IMR-90 (cell line): ENCODE measurements at regions not wholly inside any gene's neighbourhood (a gene's known extent, or its start where the extent isn't known, plus 50 kb on each side); places are given as distances from the start of the nearest gene placed in this dataset.

Experiments used
- ATAC-seq: fragments of 200-7000 bp; cut with Tn5 transposase; 2 replicates; pipeline ENCODE4 v1.9.1; 2020; ENCODE audit warnings: low read depth, mild to moderate bottlenecking, moderate library complexity
- BruUV-seq: library from RNA; stranded (reverse); fragments of 400-500 nt; replicated peaks from 2 replicates; lab custom pipeline; 2021; lab: Mats Ljungman, UMichigan
- CTCF ChIA-PET: fragments of 300-600 bp; formaldehyde crosslinking; extraction: SDS; loops from one replicate; lab custom pipeline; 2021; ENCODE audit warnings: antibody characterized with exemption; lab: Yijun Ruan, JAX
- POLR2A ChIA-PET: fragments of 300-600 bp; sonication (Branson Sonifier 250); formaldehyde crosslinking; loops from one replicate; lab custom pipeline; 2022; ENCODE audit warnings: antibody characterized with exemption; ENCODE audit not compliant: unreplicated experiment; lab: Charles Lee
- DNase-seq: peaks from one replicate; pipeline ENCODE4 v3.0.0; 2013
- H2AFZ ChIP-seq: replicated peaks from 2 replicates; pipeline ENCODE3; 2013; ENCODE audit warnings: low read length, mild to moderate bottlenecking; ENCODE audit not compliant: poor library complexity
- H2AK5ac ChIP-seq: 2 replicates; pipeline ENCODE4 v1.6.1; 2013; ENCODE audit warnings: low read depth, low read length, inconsistent platforms
- H2AK9ac ChIP-seq: replicated peaks from 2 replicates; pipeline ENCODE3; 2013; ENCODE audit warnings: mild to moderate bottlenecking, low read depth, low read length, moderate library complexity; ENCODE audit not compliant: poor library complexity
- H2BK120ac ChIP-seq: 2 replicates; pipeline ENCODE4 v1.6.1; 2013; ENCODE audit warnings: low read depth, low read length, inconsistent platforms
- H2BK15ac ChIP-seq: 3 replicates; pipeline ENCODE4 v1.6.1; 2013; ENCODE audit warnings: low read depth, low read length, inconsistent platforms
- H2BK20ac ChIP-seq: 2 replicates; pipeline ENCODE4 v1.6.1; 2013; ENCODE audit warnings: low read depth, mild to moderate bottlenecking, inconsistent platforms, low read length, moderate library complexity
- H2BK5ac ChIP-seq: 2 replicates; pipeline ENCODE4 v1.6.1; 2013; ENCODE audit warnings: mild to moderate bottlenecking, low read depth, low read length, inconsistent platforms; ENCODE audit not compliant: poor library complexity, severe bottlenecking
- H3K14ac ChIP-seq: replicated peaks from 2 replicates; pipeline ENCODE4 v1.6.1; 2013; ENCODE audit warnings: low read depth, low read length, inconsistent platforms
- H3K18ac ChIP-seq: 2 replicates; pipeline ENCODE4 v1.6.1; 2013; ENCODE audit warnings: low read depth, low read length, control low read depth
- H3K23ac ChIP-seq: 2 replicates; pipeline ENCODE4 v1.6.1; 2013; ENCODE audit warnings: low read depth, low read length, inconsistent platforms
- H3K27ac ChIP-seq: 2 replicates; pipeline ENCODE4 v1.5.1; 2013; ENCODE audit warnings: mild to moderate bottlenecking, control low read depth, low read length; ENCODE audit not compliant: insufficient read depth
- H3K27me3 ChIP-seq: 2 replicates; pipeline ENCODE4 v1.6.1; 2013; ENCODE audit warnings: low read length; ENCODE audit not compliant: control insufficient read depth, insufficient read depth
- H3K36me3 ChIP-seq: 2 replicates; pipeline ENCODE4 v1.6.1; 2013; ENCODE audit warnings: low read length, mixed read lengths; ENCODE audit not compliant: control insufficient read depth, insufficient read depth
- H3K4ac ChIP-seq: 2 replicates; pipeline ENCODE4 v1.6.1; 2013; ENCODE audit warnings: low read depth, low read length, inconsistent platforms
- H3K4me1 ChIP-seq: 2 replicates; pipeline ENCODE4 v1.6.1; 2013; ENCODE audit warnings: low read length, mixed read lengths; ENCODE audit not compliant: control insufficient read depth, insufficient read depth
- H3K4me2 ChIP-seq: 2 replicates; pipeline ENCODE4 v1.6.1; 2013; ENCODE audit warnings: low read depth, mild to moderate bottlenecking, control low read depth, low read length, moderate library complexity
- H3K4me3 ChIP-seq: 2 replicates; pipeline ENCODE4 v1.5.1; 2013; ENCODE audit warnings: low read depth, mild to moderate bottlenecking, control low read depth, low read length, moderate library complexity; ENCODE audit not compliant: insufficient read depth
- H3K56ac ChIP-seq: 2 replicates; pipeline ENCODE4 v1.6.1; 2013; ENCODE audit warnings: low read length, inconsistent platforms; ENCODE audit not compliant: insufficient read depth; ENCODE audit errors: extremely low read depth
- H3K79me1 ChIP-seq, 2 experiments: 2 replicates each; pipeline ENCODE4 v1.6.1; 2013; ENCODE audit warnings: low read length in 2 of 2, inconsistent platforms in 1 of 2, low read depth in 1 of 2
- H3K9ac ChIP-seq: 2 replicates; pipeline ENCODE4 v1.6.1; 2013; ENCODE audit warnings: low read depth, low read length, control low read depth
- H3K9me1 ChIP-seq: 2 replicates; pipeline ENCODE4 v1.6.1; 2013; ENCODE audit warnings: low read length, inconsistent platforms; ENCODE audit not compliant: insufficient read depth
- H3K9me3 ChIP-seq: 2 replicates; pipeline ENCODE4 v1.6.1; 2013; ENCODE audit warnings: low read length; ENCODE audit not compliant: control insufficient read depth, insufficient read depth
- H4K20me1 ChIP-seq: 2 replicates; pipeline ENCODE4 v1.6.1; 2013; ENCODE audit warnings: low read length, inconsistent platforms; ENCODE audit not compliant: insufficient read depth
- H4K5ac ChIP-seq: 2 replicates; pipeline ENCODE4 v1.6.1; 2013; ENCODE audit warnings: mild to moderate bottlenecking, low read depth, low read length, control low read depth
- H4K8ac ChIP-seq, 2 experiments: 2 replicates each; pipeline ENCODE4 v1.6.1; 2013; ENCODE audit warnings: low read depth in 2 of 2, low read length in 2 of 2, control low read depth in 1 of 2, inconsistent platforms in 1 of 2
- H4K91ac ChIP-seq: 2 replicates; pipeline ENCODE4 v1.6.1; 2013; ENCODE audit warnings: low read depth, low read length, inconsistent platforms; ENCODE audit not compliant: insufficient read depth
- BHLHE40 ChIP-seq: fragments of 150-350 bp; IDR thresholded peaks from 2 replicates; pipeline ENCODE4 v1.6.1; 2016; ENCODE audit warnings: mild to moderate bottlenecking, low read depth, low read length
- CEBPB ChIP-seq: IDR thresholded peaks from 2 replicates; pipeline ENCODE4 v1.6.1; 2012; ENCODE audit warnings: low read depth, low read length, improper control_type of control experiment
- CHD1 ChIP-seq: IDR thresholded peaks from 2 replicates; pipeline ENCODE4 v1.6.1; 2012; ENCODE audit warnings: low read depth, low read length, improper control_type of control experiment
- CTCF ChIP-seq: conservative IDR thresholded peaks from 2 replicates; pipeline ENCODE4 v1.5.1; 2012; ENCODE audit warnings: mild to moderate bottlenecking, low read depth, low read length, improper control_type of control experiment
- ELK1 ChIP-seq: fragments of 150-350 bp; IDR thresholded peaks from 2 replicates; pipeline ENCODE4 v1.6.1; 2016; ENCODE audit warnings: low read depth, mild to moderate bottlenecking, low read length, moderate library complexity, borderline replicate concordance
- FOS ChIP-seq: fragments of 150-350 bp; IDR thresholded peaks from 2 replicates; pipeline ENCODE4 v1.6.1; 2016; ENCODE audit warnings: low read depth, low read length
- MAFK ChIP-seq: IDR thresholded peaks from 2 replicates; pipeline ENCODE4 v1.6.1; 2012; ENCODE audit warnings: low read depth, low read length, improper control_type of control experiment
- MAZ ChIP-seq: IDR thresholded peaks from 2 replicates; pipeline ENCODE4 v1.6.1; 2012; ENCODE audit warnings: low read depth, mild to moderate bottlenecking, low read length, improper control_type of control experiment, moderate library complexity, borderline replicate concordance
- MXI1 ChIP-seq: IDR thresholded peaks from 2 replicates; pipeline ENCODE4 v1.6.1; 2012; ENCODE audit warnings: low read depth, mild to moderate bottlenecking, low read length, moderate library complexity, borderline replicate concordance
- NFE2L2 ChIP-seq: fragments of 150-350 bp; IDR thresholded peaks from 2 replicates; pipeline ENCODE4 v1.6.1; 2016; ENCODE audit warnings: low read depth, mild to moderate bottlenecking, low read length
- POLR2A ChIP-seq: IDR thresholded peaks from 2 replicates; pipeline ENCODE4 v1.6.1; 2012; ENCODE audit warnings: mild to moderate bottlenecking, low read depth, low read length
- RAD21 ChIP-seq: IDR thresholded peaks from 2 replicates; pipeline ENCODE4 v1.6.1; 2012; ENCODE audit warnings: low read length, improper control_type of control experiment
- RCOR1 ChIP-seq: IDR thresholded peaks from 2 replicates; pipeline ENCODE4 v1.6.1; 2012; ENCODE audit warnings: mild to moderate bottlenecking, low read length, improper control_type of control experiment; ENCODE audit not compliant: insufficient replicate concordance
- RFX5 ChIP-seq: IDR thresholded peaks from 2 replicates; pipeline ENCODE4 v1.8.0; 2012; ENCODE audit warnings: low read depth, mild to moderate bottlenecking, low read length, moderate library complexity
- SMC3 ChIP-seq: fragments of 150-350 bp; IDR thresholded peaks from 2 replicates; pipeline ENCODE4 v1.6.1; 2016; ENCODE audit warnings: low read depth, mild to moderate bottlenecking, antibody characterized with exemption, low read length, moderate library complexity
- USF2 ChIP-seq: fragments of 150-350 bp; IDR thresholded peaks from 2 replicates; pipeline ENCODE4 v1.6.1; 2017; ENCODE audit warnings: mild to moderate bottlenecking, antibody characterized with exemption, low read length, low read depth
- WGBS, 2 experiments: methylation state at CpG; one replicate each; pipeline versions ENCODE4 v1.1.5 to v1.1.7; 2013; ENCODE audit warnings: missing lambda C conversion rate in 2 of 2; ENCODE audit not compliant: insufficient read length in 1 of 2; ENCODE audit errors: extremely low coverage in 2 of 2; 5-methylcytosine and 5-hydroxymethylcytosine counted together
- dilution Hi-C: fragments of 300-500 bp; cut with HindIII; formaldehyde crosslinking; loops from one replicate; pipeline ENCODE4 v1.14.3; 2018; ENCODE audit warnings: low sequenced_read_pairs; ENCODE audit not compliant: unreplicated experiment
- in situ Hi-C: fragments of 300-500 bp; cut with MboI; formaldehyde crosslinking; loops from 3 replicates; pipeline ENCODE4 v1.14.3; 2019; ENCODE audit warnings: low sequenced_read_pairs, inconsistent platforms, mixed read lengths
- intact Hi-C: fragments of 100-400 bp; cut with micrococcal nuclease; formaldehyde crosslinking; loops from 2 replicates; pipeline ENCODE4 v1.10.0; 2022

- no peak overlapping the region for H3K4ac ChIP-seq
- H3K4me2 ChIP-seq, result no peak overlapping the region
- no CpG with 5 or more reads among the region's 1 CpG for WGBS, 2 experiments
- DNase-seq (no peak), ATAC-seq (no peak)
- no peak overlapping the region for H2BK15ac ChIP-seq
- no peaks in the 10 kb centered on the region for H3K4me1 ChIP-seq
- CTCF ChIA-PET, result no interaction called here
- no peaks in the 10 kb centered on the region for H3K9me3 ChIP-seq
- H3K23ac ChIP-seq, result no peak overlapping the region
- in situ Hi-C loops (no loop called here), intact Hi-C loops (no loop called here), dilution Hi-C loops (no loop called here)
- H4K5ac ChIP-seq, result no peak overlapping the region
- no peak overlapping the region for H3K27ac ChIP-seq
- H2BK120ac ChIP-seq, result no peak overlapping the region
- no peak overlapping the region for H2AK5ac ChIP-seq
- no peak overlapping the region for H2BK5ac ChIP-seq
- H3K27me3 ChIP-seq, result no peaks in the 10 kb centered on the region
- no TSS peak for BruUV-seq
- H2AFZ ChIP-seq, result no peak overlapping the region
- no peak overlapping the region for H3K14ac ChIP-seq
- H3K36me3 ChIP-seq, result no peaks in the 10 kb centered on the region
- no peak overlapping the region for H2BK20ac ChIP-seq
- H4K91ac ChIP-seq, result no peak overlapping the region
- no peaks in the 10 kb centered on the region for H3K9me1 ChIP-seq
- no peak overlapping the region for H3K4me3 ChIP-seq
- H4K8ac ChIP-seq, result no peak overlapping the region
- POLR2A ChIA-PET, result no interaction called here
- no peak overlapping the region for H2AK9ac ChIP-seq
- no peaks in the 10 kb centered on the region for H3K79me1 ChIP-seq
- H3K9ac ChIP-seq, result no peak overlapping the region
- H3K56ac ChIP-seq, result no peak overlapping the region
- no peak for TF ChIP-seq CEBPB
- no peak for TF ChIP-seq BHLHE40
- no peak for TF ChIP-seq MXI1
- TF ChIP-seq USF2, result no peak
- TF ChIP-seq POLR2A, result no peak
- TF ChIP-seq ELK1, result no peak
- no peak for TF ChIP-seq FOS
- no peak for TF ChIP-seq CHD1
- TF ChIP-seq RCOR1, result no peak
- no peak for TF ChIP-seq RAD21
- TF ChIP-seq SMC3, result no peak
- no peak for TF ChIP-seq RFX5
- no peak for TF ChIP-seq NFE2L2
- TF ChIP-seq MAZ, result no peak
- no peak for TF ChIP-seq CTCF
- no peak for TF ChIP-seq MAFK
- no peak overlapping the region for H3K18ac ChIP-seq
- no peaks in the 10 kb centered on the region for H4K20me1 ChIP-seq
Measured at GRCh38 chr6:66265737-66266136, 558.7 kb upstream of the EYS start.
